HEK293 (cell line): ENCODE measurements at regions not wholly inside any gene's neighbourhood (a gene's known extent, or its start where the extent isn't known, plus 50 kb on each side); places are given as distances from the start of the nearest gene placed in this dataset.

Experiments used
- GLI4 ChIP-seq: fragments of 450-650 bp; formaldehyde crosslinking; IDR thresholded peaks from 2 replicates; pipeline ENCODE4 v1.5.1; 2016; ENCODE audit warnings: missing biosample characterization, missing genetic modification characterization
- REST ChIP-seq: fragments of 450-650 bp; formaldehyde crosslinking; IDR thresholded peaks from 2 replicates; pipeline ENCODE4 v1.5.1; 2016; ENCODE audit warnings: missing biosample characterization, missing genetic modification characterization
- SALL2 ChIP-seq: fragments of 450-650 bp; formaldehyde crosslinking; IDR thresholded peaks from 2 replicates; pipeline ENCODE4 v1.5.0; 2017; ENCODE audit warnings: missing biosample characterization, mild to moderate bottlenecking, missing genetic modification characterization, borderline replicate concordance
- TCF7L2 ChIP-seq: IDR thresholded peaks from 2 replicates; pipeline ENCODE4 v1.6.1; 2011; ENCODE audit warnings: low read depth, mild to moderate bottlenecking, inconsistent platforms, low read length, moderate library complexity, borderline replicate concordance
- ZBTB26 ChIP-seq: fragments of 450-650 bp; formaldehyde crosslinking; optimal IDR thresholded peaks from 2 replicates; pipeline ENCODE3; 2016; ENCODE audit warnings: missing biosample characterization, mild to moderate bottlenecking, missing genetic modification characterization
- ZNF23 ChIP-seq: fragments of 450-650 bp; formaldehyde crosslinking; IDR thresholded peaks from 2 replicates; pipeline ENCODE4 v1.5.1; 2016; ENCODE audit warnings: missing biosample characterization, missing genetic modification characterization, borderline replicate concordance
- ZNF26 ChIP-seq: fragments of 450-650 bp; formaldehyde crosslinking; IDR thresholded peaks from 2 replicates; pipeline ENCODE4 v1.5.1; 2016; ENCODE audit warnings: missing biosample characterization, missing genetic modification characterization
- ZNF274 ChIP-seq, 2 experiments: fragments of 200-500 bp in 1 of 2; fragments of 450-650 bp in 1 of 2; sonication (Bioruptor generic) in 1 of 2; formaldehyde crosslinking in 1 of 2; IDR thresholded peaks; 2 replicates each; pipeline versions ENCODE4 v1.5.1 to v1.6.1; 2014 to 2016; ENCODE audit warnings: borderline replicate concordance in 1 of 2, inconsistent platforms in 1 of 2, low read length in 1 of 2, missing biosample characterization in 1 of 2, missing genetic modification characterization in 1 of 2
- ZNF558 ChIP-seq: fragments of 450-650 bp; formaldehyde crosslinking; IDR thresholded peaks from 2 replicates; pipeline ENCODE4 v1.5.1; 2016; ENCODE audit warnings: missing biosample characterization, missing genetic modification characterization

- TF ChIP-seq REST (tag by site-specific recombination) = no peak
- no peak for TF ChIP-seq GLI4 (tag by site-specific recombination)
- TF ChIP-seq ZNF558 (tag by site-specific recombination) = no peak
- TF ChIP-seq ZBTB26 (tag by site-specific recombination) = no peak
- TF ChIP-seq ZNF26 (tag by site-specific recombination) = no peak
- TF ChIP-seq ZNF274 (IDR thresholded peaks at IDR 0.05; ENCODE audit: low read length) = no peak
- TF ChIP-seq ZNF274 (tag by site-specific recombination; IDR thresholded peaks at IDR 0.05; ENCODE audit: borderline replicate concordance) = no peak
- no peak for TF ChIP-seq TCF7L2
- TF ChIP-seq SALL2 = no peak
- TF ChIP-seq ZNF23 (tag by site-specific recombination) = no peak
These were observed 52.9 kb upstream of the PRNP start for GRCh38 chr20:4633379-4633778.
